B cell (primary cell): ENCODE measurements at regions not wholly inside any gene's neighbourhood (a gene's known extent, or its start where the extent isn't known, plus 50 kb on each side); places are given as distances from the start of the nearest gene placed in this dataset.
"Not testable (repeated sequence)": the region's sequence is repeated elsewhere in the genome, so short reads cannot be mapped to it uniquely, and the experiment has no call there.

Experiments used
- ATAC-seq: fragments of 200-7000 bp; cut with Tn5 transposase; one replicate; pipeline ENCODE4 v1.10.0; 2021; ENCODE audit warnings: low read depth, mild to moderate bottlenecking, moderate number of reproducible peaks, moderate library complexity
- CTCF ChIA-PET: fragments of 350-600 bp; sonication (Branson Sonifier 250); formaldehyde crosslinking; loops from one replicate; lab custom pipeline; 2021; ENCODE audit warnings: antibody characterized with exemption, inconsistent platforms; lab: Charles Lee
- POLR2A ChIA-PET: fragments of 350-600 bp; sonication (Branson Sonifier 250); formaldehyde crosslinking; loops from one replicate; lab custom pipeline; 2021; ENCODE audit warnings: antibody characterized with exemption; lab: Charles Lee
- DNase-seq: peaks from one replicate; pipeline ENCODE4 v3.0.0; 2013
- H2AFZ ChIP-seq: 2 replicates; pipeline ENCODE4 v1.6.1; 2012; ENCODE audit warnings: mild to moderate bottlenecking, low read depth, low read length; ENCODE audit not compliant: insufficient read depth, poor library complexity, severe bottlenecking
- H3K27ac ChIP-seq, 2 donors: 1 replicate in 1 of 2; 2 replicates in 1 of 2; pipeline ENCODE4 v1.5.1; 2012 to 2013; ENCODE audit warnings: low read length in 2 of 2, mild to moderate bottlenecking in 2 of 2, moderate library complexity in 1 of 2
- H3K27me3 ChIP-seq, 4 experiments: fragments of 200-600 bp in 1 of 4; sonication (generic) in 1 of 4; replicated peaks in 1 of 4; 1 replicate in 2 of 4; 2 replicates in 2 of 4; pipeline versions ENCODE4 v1.6.1 to v1.7.0; 2013 to 2016; ENCODE audit warnings: low read length in 3 of 4, mild to moderate bottlenecking in 2 of 4, mixed read lengths in 1 of 4, moderate library complexity in 1 of 4; ENCODE audit not compliant: insufficient read depth in 4 of 4, control insufficient read depth in 3 of 4; ENCODE audit errors: control extremely low read depth in 1 of 4
- H3K36me3 ChIP-seq, 2 experiments: replicated peaks in 1 of 2; 1 replicate in 1 of 2; 2 replicates in 1 of 2; pipeline versions ENCODE4 v1.6.1 to v1.7.1; 2013; ENCODE audit warnings: low read length in 1 of 2; ENCODE audit not compliant: insufficient read depth in 2 of 2, control insufficient read depth in 1 of 2; ENCODE audit errors: control extremely low read depth in 1 of 2, extremely low read depth in 1 of 2
- H3K4me1 ChIP-seq, 2 donors: fragments of 200-600 bp in 1 of 2; sonication (generic) in 1 of 2; 1 replicate in 1 of 2; 2 replicates in 1 of 2; pipeline versions ENCODE4 v1.5.1 to v1.6.1; 2013 to 2017; ENCODE audit warnings: low read length in 2 of 2; ENCODE audit not compliant: control insufficient read depth in 2 of 2, insufficient read depth in 2 of 2
- H3K4me2 ChIP-seq: replicated peaks from 2 replicates; pipeline ENCODE3; 2012; ENCODE audit warnings: mild to moderate bottlenecking, low read depth, low read length; ENCODE audit not compliant: poor library complexity, severe bottlenecking
- H3K4me3 ChIP-seq, 5 experiments: fragments of 200-600 bp in 1 of 5; sonication (generic) in 1 of 5; 1 replicate in 3 of 5; 2 replicates in 2 of 5; pipeline versions ENCODE4 v1.5.1 to v1.7.0; 2011 to 2016; ENCODE audit warnings: low read length in 4 of 5, mild to moderate bottlenecking in 4 of 5, low read depth in 2 of 5, control low read depth in 1 of 5, moderate library complexity in 1 of 5; ENCODE audit not compliant: insufficient read depth in 1 of 5; ENCODE audit errors: control extremely low read depth in 1 of 5, extremely low read depth in 1 of 5
- H3K79me2 ChIP-seq: fragments of 200-600 bp; sonication (generic); one replicate; pipeline ENCODE4 v1.6.0; 2016; ENCODE audit warnings: low read length; ENCODE audit not compliant: control insufficient read depth, insufficient read depth
- H3K9ac ChIP-seq: fragments of 200-600 bp; sonication (generic); 2 replicates; pipeline ENCODE4 v1.6.1; 2017; ENCODE audit warnings: mild to moderate bottlenecking, low read length, moderate library complexity
- H3K9me3 ChIP-seq, 3 donors: one replicate each; pipeline versions ENCODE4 v1.6.1 to v1.7.1; 2013; ENCODE audit warnings: low read length in 2 of 3; ENCODE audit not compliant: control insufficient read depth in 2 of 3, insufficient read depth in 1 of 3; ENCODE audit errors: control extremely low read depth in 1 of 3
- H4K20me1 ChIP-seq: 2 replicates; pipeline ENCODE4 v1.6.0; 2012; ENCODE audit warnings: mild to moderate bottlenecking, low read length; ENCODE audit not compliant: insufficient read depth, control insufficient read depth, poor library complexity, severe bottlenecking
- H3K27ac Mint-ChIP-seq: one replicate; pipeline ENCODE4 v1.8.0; 2021; ENCODE audit warnings: mixed read lengths
- H3K27me3 Mint-ChIP-seq: one replicate; pipeline ENCODE4 v1.8.0; 2021; ENCODE audit warnings: mixed read lengths
- H3K4me1 Mint-ChIP-seq: one replicate; pipeline ENCODE4 v1.8.0; 2021; ENCODE audit warnings: mixed read lengths
- H3K4me3 Mint-ChIP-seq: one replicate; pipeline ENCODE4 v1.8.0; 2021; ENCODE audit warnings: mixed read lengths
- H3K9me3 Mint-ChIP-seq: one replicate; pipeline ENCODE4 v1.8.0; 2022; ENCODE audit warnings: mixed read lengths; ENCODE audit not compliant: insufficient read depth
- EZH2 ChIP-seq: IDR thresholded peaks from 2 replicates; pipeline ENCODE4 v1.6.1; 2012; ENCODE audit warnings: borderline replicate concordance, low read depth, mild to moderate bottlenecking, moderate library complexity, low read length; ENCODE audit not compliant: insufficient read depth, poor library complexity, severe bottlenecking
- WGBS: methylation state at CpG from one replicate; pipeline ENCODE4 v1.1.5; 2013; ENCODE audit warnings: missing lambda C conversion rate; ENCODE audit not compliant: insufficient coverage; 5-methylcytosine and 5-hydroxymethylcytosine counted together
- intact Hi-C: fragments of 100-400 bp; cut with micrococcal nuclease; formaldehyde crosslinking; loops from one replicate; pipeline ENCODE4 v1.10.0; 2022
- TF ChIP-seq, protein P1 (sequence below): fragments of 200-600 bp; IDR thresholded peaks from one replicate; pipeline ENCODE4 v1.8.0; 2022; ENCODE audit warnings: antibody characterized with exemption, mild to moderate bottlenecking

DNA sequence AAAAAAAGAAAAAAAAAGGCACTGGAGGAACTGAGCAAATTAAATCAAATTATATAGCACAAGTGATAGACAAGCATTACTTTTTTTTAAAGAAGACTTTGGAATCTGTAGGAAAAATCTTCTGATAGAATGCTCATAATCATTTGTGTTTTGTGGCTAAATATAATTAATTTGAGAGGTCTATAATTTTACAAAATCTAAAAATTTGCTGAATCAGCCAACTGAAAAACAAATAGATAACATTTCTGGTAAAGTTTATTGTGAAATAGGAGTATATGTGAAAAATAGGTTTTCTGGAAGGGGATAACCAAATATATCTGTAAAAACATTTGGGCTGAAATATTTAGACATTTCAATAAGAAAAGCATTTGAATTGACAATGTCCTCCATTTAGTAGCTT lies 844.9 kb upstream of the COBL start:
- no peak overlapping the region for H3K27ac ChIP-seq
- no peak overlapping the region for H3K4me3 ChIP-seq
- ChIA-PET POLR2A (no interaction called here), CTCF (no interaction called here)
- no peaks in the 10 kb centered on the region for H3K79me2 ChIP-seq
- no peaks in the 10 kb centered on the region for H3K4me1 Mint-ChIP-seq
- H3K9me3 Mint-ChIP-seq = peaks cover 3% of the 10 kb centered on the region
- H2AFZ ChIP-seq = no peak overlapping the region
- no peak overlapping the region for H3K4me3 Mint-ChIP-seq
- H3K9me3 ChIP-seq = peaks cover 0 to 14% (median 0%) of the 10 kb centered on the region in 3 donors
- H3K27me3 Mint-ChIP-seq = no peaks in the 10 kb centered on the region
- H3K9ac ChIP-seq = no peak overlapping the region
- DNase-seq (no peak), ATAC-seq (no peak)
- no peaks in the 10 kb centered on the region for H3K27me3 ChIP-seq
- no peaks in the 10 kb centered on the region for H4K20me1 ChIP-seq
- no peaks in the 10 kb centered on the region for H3K4me1 ChIP-seq
- no peaks in the 10 kb centered on the region for H3K36me3 ChIP-seq
- TF ChIP-seq EZH2 = no peak
- TF ChIP-seq, protein P1, sequence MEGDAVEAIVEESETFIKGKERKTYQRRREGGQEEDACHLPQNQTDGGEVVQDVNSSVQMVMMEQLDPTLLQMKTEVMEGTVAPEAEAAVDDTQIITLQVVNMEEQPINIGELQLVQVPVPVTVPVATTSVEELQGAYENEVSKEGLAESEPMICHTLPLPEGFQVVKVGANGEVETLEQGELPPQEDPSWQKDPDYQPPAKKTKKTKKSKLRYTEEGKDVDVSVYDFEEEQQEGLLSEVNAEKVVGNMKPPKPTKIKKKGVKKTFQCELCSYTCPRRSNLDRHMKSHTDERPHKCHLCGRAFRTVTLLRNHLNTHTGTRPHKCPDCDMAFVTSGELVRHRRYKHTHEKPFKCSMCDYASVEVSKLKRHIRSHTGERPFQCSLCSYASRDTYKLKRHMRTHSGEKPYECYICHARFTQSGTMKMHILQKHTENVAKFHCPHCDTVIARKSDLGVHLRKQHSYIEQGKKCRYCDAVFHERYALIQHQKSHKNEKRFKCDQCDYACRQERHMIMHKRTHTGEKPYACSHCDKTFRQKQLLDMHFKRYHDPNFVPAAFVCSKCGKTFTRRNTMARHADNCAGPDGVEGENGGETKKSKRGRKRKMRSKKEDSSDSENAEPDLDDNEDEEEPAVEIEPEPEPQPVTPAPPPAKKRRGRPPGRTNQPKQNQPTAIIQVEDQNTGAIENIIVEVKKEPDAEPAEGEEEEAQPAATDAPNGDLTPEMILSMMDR = no peak
- H3K27ac Mint-ChIP-seq = no peak overlapping the region
- intact Hi-C loops = no loop called here
- H3K4me2 ChIP-seq = no peak overlapping the region

DNA sequence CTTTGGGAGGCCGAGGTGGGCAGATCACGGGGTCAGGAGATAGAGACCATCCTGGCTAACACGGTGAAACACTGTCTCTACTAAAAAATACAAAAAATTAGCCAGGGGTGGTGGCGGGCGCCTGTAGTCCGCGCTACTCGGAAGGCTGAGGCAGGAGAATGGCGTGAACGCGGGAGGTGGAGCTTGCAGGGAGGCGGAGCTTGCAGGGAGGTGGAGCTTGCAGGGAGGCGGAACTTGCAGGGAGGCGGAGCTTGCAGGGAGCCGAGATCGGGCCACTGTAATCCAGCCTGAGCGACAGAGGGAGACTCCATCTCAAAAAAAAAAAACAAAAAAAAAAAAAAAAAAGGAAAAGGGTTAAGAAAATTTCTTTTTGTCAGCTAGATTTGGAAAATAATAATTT lies 842.8 kb upstream of the COBL start:
- intact Hi-C loops, H3K4me1 ChIP-seq, DNase-seq: not testable (repeated sequence)

More for the DNA sequence above, 842.8 kb upstream of the COBL start:
- CTCF ChIA-PET, H2AFZ ChIP-seq, H3K36me3 ChIP-seq, ATAC-seq, H3K27me3 ChIP-seq, H3K4me3 ChIP-seq, POLR2A ChIA-PET, H3K27ac Mint-ChIP-seq, H3K27ac ChIP-seq, H3K27me3 Mint-ChIP-seq, H3K9me3 Mint-ChIP-seq, H3K4me2 ChIP-seq, H4K20me1 ChIP-seq, H3K9ac ChIP-seq, H3K4me1 Mint-ChIP-seq, H3K79me2 ChIP-seq, H3K4me3 Mint-ChIP-seq: not testable (repeated sequence)
- WGBS = 96% methylated on average over 11 of the region's 17 CpGs
- H3K9me3 ChIP-seq = peaks cover 0 to 14% (median 0%) of the 10 kb centered on the region in 3 donors
